GM19463 (cell line): ENCODE measurements at regions not wholly inside any gene's neighbourhood (a gene's known extent, or its start where the extent isn't known, plus 50 kb on each side); places are given as distances from the start of the nearest gene placed in this dataset.

ENCODE experiments used
- ATAC-seq: cut with Tn5 transposase; IDR thresholded peaks from one replicate; pipeline ENCODE4 v1.9.1; 2021; ENCODE audit warnings: mild to moderate bottlenecking, moderate library complexity; ENCODE audit not compliant: unreplicated experiment

DNA sequence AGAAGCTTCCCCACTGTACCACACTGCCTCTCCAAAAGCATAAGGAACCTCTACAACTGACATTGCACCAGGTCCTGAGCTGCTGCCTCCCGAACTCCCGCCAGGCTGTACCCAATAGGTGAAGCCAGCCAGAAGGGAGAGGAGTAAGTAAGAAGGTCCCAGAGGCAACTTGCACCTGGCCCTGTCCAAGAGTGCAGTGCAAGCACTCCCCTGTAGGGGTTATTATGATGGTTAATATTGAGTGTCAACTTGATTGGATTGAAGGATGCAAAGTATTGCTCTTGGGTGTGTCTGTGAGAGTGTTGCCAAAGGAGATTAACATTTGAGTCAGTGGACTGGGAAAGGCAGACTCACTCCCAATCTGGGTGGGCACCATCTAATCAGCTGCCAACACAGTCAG lies 879.3 kb upstream of the SLIT2 start:
- ATAC-seq = no peak

DNA sequence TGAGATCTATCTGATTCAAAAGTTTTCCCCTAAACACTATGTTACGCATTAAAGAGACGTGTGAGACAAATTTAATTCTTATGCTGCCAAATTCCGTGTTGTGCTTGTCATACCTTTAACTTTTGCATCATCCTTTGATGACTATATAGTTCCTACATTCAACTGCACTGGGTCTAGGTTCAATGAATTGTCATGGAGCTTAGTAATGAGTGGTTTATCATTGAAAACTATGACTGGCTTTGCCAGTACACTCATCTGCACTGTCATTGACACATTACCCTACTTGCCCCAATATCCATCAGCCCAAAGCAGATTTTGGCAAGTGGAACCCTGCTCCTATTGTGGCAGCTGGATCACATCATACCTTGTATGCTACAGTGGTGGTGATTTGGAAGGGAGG lies 882.9 kb upstream of the SLIT2 start:
- no peak for ATAC-seq

DNA sequence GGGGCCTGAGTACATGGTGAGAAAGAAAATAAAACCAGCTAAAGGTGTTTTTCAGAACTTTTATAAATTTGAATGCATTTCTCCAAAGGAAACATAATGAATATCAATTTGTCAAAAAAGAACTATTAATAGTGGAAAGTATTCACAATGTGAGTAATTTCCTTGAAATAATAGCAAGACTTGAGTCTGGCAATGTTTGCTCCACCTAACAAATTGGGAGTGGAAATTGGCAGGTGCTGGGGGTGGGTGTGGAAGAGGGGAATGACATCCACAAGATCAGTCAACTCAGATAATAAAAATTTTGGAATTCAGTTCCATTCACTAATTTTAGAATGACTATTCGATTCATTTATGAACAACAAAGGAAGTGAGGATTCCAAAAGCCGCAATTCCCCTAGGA lies 884.8 kb upstream of the SLIT2 start:
- ATAC-seq = no peak

DNA sequence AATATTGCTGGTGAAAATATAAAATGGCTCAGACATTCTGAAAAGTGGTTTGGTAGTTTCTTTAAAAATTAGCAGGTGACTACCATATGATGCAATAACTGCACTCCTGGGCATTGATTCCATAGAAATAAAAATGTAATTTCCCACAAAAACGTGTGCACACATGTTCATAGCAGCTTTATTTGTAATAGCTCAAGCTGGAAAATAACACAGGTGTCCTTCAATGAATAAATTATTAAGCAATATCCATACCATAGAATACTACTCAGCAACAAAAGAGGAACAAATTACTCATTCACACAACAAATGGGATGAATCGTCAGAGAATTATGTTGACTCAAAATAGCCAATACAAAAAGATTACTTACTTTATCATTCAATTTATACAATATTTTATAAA lies 893.7 kb upstream of the SLIT2 start:
- no peak for ATAC-seq

DNA sequence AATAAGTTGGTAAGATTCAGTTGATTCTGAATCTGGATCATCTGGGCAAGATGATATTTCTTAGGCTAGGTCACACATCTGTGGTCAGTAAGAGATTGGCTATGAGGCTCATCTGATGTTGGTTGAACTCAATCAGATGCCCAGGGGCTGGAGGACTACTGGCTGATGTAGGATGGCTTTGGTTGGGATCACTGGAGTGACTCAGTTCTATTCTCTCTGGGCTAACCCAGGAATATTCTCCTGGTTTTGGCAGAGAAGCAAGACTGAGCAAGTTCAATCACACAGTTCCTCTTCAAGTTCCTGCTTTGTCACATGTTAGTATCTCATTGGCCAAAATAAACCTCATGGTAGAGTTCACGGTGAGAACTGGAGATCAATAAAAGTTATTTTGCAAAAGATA lies 902.3 kb upstream of the SLIT2 start:
- ATAC-seq = no peak

DNA sequence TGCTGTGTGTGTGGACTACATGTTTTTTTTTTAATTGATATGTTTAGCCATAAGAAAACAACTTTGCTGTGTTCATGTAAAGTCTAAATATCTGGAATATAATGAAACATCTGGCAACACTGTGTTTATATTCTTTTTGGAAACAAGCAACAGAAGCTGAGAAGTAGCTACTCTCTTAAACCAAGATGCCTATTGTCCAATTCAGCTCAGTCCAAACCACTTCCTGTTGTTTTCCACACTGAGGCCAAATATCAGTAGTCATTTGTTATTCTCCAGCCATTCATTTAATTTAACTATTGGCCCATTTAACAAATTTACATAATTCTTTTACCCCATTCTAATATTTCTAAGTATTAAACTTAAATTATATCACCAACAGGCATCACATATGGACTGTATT lies 903.0 kb upstream of the SLIT2 start:
- no peak for ATAC-seq

DNA sequence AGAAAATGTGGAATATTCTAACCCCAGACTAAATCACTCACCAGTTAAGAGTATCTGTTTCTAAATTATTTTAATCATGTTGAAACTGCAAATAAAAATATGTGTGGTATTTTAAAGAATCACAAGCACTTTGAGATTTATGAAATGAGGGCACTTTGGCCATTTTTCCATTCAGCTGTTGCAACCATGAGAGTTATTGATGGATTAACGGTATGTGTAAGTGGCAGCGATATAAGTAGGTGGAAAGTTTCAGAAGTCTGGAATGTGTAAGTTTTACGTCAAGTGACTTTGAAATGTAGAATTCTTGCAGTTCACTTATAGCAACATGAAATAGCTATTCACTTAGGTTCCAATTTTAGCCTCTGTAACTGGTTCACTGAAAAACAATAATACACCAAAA lies 905.1 kb upstream of the SLIT2 start:
- ATAC-seq = no peak

DNA sequence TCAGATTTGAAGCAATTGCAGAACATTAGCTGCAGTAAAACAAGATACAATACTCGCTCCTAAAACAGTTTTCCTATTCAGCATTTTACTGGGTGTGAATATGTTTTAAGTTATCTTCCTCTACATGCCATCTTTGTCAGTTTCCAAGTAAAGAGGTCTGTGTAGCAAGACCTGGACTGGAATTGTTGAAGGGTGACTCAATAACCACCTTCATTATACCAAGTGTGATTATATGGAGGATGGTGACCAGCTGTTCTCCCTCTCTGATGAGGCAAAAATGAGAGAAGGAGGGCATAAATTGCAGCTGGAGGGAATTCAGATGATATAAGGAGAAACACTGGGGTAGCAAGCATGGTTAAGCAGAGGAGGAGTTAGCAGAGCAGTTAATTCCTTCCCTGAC lies 922.1 kb upstream of the SLIT2 start:
- ATAC-seq = no peak

DNA sequence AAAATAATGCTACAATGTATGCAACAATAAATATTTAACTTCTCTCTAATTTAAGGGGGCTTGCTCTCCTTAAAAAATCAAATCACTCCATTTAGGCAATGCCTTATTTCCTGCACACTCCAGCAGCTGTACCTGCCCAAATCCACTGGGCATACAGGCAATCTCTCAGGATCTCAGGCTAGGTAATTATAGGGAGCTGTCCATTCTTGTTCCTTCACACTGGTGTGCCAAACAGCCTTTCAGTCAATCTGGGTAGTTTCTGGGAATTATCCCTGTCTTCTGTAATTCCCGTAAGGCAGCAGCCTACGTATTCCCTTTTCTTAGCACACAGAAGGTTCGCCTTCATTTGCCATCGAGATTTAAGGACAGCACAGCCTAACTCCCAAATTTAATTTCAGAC lies 922.6 kb upstream of the SLIT2 start:
- no peak for ATAC-seq

DNA sequence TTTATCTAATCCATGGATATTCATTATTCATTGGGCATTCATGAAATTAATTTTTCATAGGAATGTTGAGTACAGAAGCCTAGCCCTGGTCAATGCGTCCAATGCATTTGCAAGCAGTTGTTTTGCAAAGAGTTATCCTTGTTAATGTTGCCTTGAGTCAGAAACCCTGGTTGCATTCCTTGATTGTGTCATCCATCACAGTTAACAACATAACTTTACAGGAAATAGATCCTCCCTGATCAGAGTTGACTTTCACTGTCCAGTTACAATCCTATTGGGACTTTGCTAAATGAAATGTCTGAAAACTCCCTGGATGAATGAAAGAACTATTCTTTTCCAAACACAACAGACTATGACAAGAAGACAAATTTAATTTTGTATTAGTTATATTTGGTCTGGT lies 924.3 kb upstream of the SLIT2 start:
- no peak for ATAC-seq

DNA sequence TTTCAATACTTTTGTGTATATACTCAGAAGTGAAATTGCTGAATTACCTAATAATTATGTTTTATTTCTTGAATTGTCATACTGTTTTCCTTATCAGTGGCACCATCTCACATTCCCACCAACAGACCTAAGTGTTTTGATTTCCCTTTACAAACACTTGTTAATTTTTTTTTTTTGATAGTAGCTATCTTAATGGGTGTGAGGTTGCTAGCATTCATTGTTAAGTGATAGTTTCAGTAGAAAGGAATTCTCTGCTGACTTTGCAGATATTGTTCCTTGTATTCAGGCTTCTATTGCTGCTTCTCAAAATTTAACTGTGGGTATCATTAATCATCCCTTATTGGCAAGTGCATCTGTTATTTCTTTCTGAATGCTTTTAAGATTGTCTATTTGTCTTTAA lies 927.5 kb upstream of the SLIT2 start:
- no peak for ATAC-seq

DNA sequence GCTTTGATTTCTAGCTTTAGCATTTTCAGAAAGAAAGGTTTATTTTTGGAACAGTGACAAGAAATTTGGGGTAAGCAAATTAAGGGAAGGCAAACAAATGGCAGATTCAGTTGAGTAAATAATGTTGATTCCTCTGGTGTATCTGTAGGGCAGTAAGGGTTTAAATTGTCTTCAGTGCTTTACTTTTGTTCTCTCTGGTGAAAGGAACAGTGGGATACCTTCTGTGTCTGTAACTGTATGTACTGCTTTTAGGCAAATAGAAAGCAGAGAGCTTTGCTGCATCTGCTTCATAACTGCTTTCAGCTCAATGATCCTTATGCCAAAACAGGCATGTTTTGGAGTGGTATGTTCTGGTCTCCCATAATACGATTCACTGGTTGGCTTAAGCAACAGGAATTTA lies 932.1 kb upstream of the SLIT2 start:
- ATAC-seq = no peak

DNA sequence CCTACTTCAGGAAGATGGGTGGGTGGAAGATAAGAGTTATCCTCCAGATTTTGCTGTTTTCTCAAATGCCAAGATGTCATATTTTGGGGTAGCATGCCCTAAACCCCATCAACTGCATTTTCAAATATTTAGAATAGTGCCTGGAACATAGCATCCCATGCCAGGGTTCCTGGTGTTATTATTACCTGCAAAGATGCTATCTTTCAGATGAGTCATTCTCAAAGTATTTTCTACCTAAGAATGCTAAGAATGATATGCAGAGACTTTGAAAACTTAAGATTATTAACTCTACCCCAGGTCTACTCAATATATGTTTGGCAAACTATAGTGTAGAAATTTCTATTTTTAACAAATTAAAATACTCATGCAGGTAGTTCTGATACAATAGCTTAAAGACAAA lies 934.3 kb upstream of the SLIT2 start:
- ATAC-seq = no peak

DNA sequence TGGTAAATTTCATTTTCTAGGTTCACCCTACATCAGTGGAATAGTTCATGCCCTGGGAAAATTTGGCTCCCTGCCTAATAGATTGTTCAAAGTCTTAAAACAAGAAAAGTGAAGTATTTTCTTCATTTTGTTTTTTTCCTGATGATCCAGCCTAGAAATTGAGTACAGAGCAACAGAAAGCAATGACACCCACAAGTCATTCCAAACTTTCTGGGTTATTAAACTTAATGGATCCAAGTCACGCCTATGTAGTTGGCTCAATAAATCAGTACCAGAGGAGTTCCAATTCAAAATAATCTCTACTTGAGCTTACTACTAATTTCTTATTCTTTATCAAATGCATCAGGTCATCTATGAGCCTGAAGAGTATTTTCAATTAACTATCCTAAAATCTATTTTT lies 937.6 kb upstream of the SLIT2 start:
- ATAC-seq = no peak

DNA sequence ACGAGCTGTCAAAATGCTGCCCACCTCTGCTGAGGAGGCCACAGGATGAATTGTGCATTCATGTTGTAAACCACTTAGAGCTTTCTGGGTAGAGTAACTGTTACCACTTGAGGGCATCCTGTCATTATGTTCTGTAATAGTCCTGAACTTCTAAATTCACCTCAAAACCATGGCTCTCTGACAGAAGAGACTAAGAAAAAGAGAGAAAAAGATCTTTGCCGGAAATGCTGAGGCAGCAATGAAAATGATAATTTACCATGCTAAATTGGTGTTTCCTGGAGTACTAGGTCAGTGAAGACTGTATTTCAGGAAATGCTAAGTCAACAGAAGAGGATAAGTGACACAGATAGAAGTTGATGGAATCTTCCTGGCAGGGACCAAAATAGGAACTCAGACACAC lies 942.3 kb upstream of the SLIT2 start:
- no peak for ATAC-seq

DNA sequence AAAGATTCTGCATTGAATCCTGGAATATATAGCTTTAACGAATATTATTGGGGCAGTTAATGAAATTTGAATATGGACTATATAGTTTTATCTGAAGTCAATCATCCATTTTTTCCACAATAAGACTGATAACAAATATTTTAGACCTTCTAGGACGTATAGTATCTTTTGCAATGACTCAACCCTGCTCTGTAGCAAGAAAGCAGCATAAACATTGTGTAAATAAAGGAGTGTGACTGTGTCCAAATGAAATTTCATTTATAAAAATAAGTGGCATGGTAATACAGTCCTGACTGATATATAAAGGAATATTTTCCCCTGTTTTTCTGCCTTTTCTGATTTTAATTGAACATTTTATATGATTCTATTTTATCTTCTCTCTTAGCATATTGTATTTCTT lies 947.7 kb upstream of the SLIT2 start:
- ATAC-seq = no peak

DNA sequence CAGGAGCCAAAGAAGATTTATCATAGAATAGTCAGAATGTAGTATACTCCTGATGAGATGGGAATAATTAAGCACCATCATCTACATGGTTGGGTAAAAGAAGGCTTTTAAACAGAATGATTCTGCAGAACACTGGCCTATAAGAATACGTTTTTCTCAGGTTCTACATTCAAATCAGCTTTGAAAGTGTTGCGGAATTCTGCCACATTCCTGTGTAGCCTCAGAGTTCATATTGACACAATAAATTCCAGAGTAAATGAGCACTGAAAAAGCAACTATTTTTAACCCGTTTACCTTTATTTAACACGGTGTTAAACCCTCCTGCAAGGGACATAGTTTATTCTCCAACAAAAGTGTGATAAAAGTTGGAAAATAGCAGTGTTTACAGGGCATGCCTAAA lies 950.2 kb upstream of the SLIT2 start:
- ATAC-seq = no peak

DNA sequence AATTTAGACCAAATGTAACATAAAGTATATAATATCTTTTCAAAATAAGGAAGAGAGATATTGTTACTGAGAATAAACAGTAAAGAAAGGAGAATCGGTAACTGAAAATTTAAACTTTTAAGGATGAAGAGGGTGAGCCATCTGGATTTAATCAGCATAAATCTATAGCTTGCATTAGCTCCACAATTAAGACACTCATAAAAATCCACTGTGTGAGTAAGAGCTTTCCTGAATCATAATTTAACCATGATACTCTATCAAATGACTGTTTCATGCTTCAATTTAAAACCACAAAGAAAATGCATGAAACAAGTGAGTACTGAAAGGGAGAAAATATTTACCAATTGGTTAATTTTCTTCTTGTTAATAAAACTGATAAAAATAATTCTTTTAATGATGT lies 951.5 kb upstream of the SLIT2 start:
- ATAC-seq = no peak

DNA sequence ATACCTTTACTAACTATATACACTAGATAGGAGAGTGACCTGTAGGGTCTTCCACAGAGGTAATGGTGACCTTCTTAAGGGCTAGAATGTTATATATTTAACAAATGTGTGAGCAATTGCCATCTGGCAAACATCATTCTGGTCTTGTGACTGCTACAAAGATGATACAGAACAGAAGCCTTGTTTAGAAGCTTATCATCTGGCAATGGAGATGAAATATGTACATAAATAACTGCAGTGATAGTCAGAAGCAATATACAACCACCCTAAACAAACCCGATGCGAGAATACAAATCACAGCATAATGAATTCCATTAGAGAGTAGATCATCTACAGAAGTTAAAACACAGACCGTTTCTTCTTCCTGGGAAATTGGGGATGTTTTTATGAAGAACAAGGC lies 952.7 kb upstream of the SLIT2 start:
- no peak for ATAC-seq

DNA sequence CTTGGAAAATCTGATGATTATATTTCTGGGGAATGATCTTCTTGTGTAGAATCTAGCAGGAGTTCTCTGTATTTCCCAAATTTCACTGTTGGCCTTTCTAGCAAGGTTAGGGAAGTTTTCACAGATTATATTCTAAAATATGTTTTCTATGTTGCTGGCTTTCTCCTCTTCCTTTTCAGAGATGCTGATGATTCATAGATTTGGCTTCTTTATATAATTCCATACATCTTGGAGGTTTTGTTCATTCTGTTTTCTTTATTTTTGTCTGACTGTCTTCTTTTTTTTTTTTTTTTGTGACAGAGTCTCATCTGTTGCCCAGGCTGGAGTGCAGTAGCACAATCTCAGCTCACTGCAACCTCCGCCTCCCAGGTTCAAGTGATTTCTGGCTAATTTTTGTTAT lies 957.9 kb upstream of the SLIT2 start:
- no peak for ATAC-seq

DNA sequence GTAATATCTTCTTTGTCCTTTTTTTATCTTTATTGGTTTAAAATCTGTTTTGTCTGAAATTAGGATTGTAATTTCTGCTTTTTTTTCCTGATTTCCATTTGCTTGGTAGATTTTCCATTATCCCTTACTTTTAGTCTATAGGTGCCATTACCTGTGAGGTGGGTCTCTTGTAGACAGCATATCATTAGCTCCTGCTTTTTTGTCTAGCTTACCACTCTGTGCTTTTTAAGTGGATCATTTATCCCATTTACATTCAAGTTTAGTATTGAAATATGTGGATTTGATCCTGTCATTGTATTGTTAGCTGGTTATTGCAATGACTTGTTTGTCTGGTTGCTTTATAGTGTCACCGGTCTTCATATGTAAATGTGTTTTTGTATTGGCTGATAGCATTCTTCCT lies 958.6 kb upstream of the SLIT2 start:
- no peak for ATAC-seq

DNA sequence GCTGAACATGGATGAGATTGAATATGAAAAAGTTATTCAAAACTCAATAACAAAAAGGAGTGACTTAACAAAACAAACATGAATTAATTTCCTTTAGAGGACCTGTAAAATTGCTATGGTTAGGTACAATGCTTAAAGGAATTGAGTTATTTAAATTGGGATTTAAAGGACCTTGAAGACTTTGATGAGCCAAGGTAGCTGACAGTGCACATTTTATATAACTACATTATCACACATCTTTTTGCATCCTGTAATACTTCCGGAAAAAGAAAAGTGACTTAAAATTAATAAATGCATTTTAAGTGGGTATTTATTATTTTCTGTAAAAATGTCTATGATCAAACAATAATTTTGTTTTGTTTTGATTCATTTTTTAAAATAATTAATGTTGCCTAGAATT lies 964.8 kb upstream of the SLIT2 start:
- ATAC-seq = no peak

DNA sequence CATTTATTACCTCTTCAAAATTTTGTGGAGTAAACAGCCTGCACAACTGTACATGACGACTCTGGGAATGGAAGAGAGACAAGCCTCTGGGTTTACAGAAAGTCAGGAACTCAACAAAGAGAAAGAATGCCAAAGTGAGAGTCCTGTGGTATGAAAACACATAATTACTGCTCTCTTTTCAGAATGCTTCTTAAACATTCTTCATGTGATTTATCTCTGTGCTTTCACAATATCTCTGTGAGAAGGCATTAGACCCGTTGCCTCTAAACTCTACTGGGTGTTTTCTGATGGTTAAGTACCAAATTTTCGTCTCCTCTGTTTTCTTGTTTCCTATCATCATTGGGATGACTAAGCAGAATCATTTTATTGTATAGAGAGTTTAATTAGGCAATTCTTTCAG lies 966.6 kb upstream of the SLIT2 start:
- no peak for ATAC-seq

DNA sequence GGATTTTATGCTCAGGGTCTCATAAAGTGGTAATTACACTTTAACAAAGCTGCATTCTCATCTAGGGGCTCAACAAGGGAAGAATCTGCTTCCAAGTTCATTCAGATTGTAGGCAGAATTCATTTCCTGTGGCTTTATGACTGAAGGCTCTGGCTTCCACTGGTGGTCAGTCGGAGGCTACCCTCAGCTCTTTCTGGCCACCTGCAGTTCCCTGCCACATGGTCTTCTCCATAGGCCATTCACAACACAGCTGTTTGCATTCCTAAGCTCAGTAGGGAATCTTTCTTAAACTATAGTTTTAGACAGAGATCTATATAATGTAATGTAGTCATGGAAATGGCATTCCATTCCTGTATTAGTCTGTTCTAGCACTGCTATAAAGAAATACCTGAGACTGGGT lies 973.0 kb upstream of the SLIT2 start:
- no peak for ATAC-seq
